ENCODE measurements at regions not wholly inside any gene's neighbourhood (a gene's known extent, or its start where the extent isn't known, plus 50 kb on each side); places are given as distances from the start of the nearest gene placed in this dataset.

GRCh38 chr7:155942226-155942950 lies 130.1 kb upstream of the SHH start:
- TF ChIP-seq EZH2phosphoT487 (IDR thresholded peaks at IDR 0.05; ENCODE audit: insufficient read depth, low read depth), result no peak
- TF ChIP-seq EZH2 (IDR thresholded peaks at IDR 0.05; ENCODE audit: insufficient read depth, poor library complexity, severe bottlenecking), result no peak
- no peak for DNase-seq
- Histone ChIP-seq H3K4me2 (ENCODE audit: unreplicated experiment) (no peak overlapping the region), H3F3A (ENCODE audit: insufficient read depth) (no peaks in the 10 kb centered on the region), H3K79me2 (ENCODE audit: insufficient read depth) (no peaks in the 10 kb centered on the region), H3K27me3 (replicated peaks; ENCODE audit: insufficient read depth) (no peaks in the 10 kb centered on the region), H4K20me1 (ENCODE audit: insufficient read depth) (no peaks in the 10 kb centered on the region), H3K4me1 (ENCODE audit: insufficient read depth) (no peaks in the 10 kb centered on the region), H3K27ac (no peak overlapping the region), H2AFZ (no peak overlapping the region), H3K4me3 (no peak overlapping the region), H3K9me2 (ENCODE audit: insufficient read depth) (no peaks in the 10 kb centered on the region), H3K9me3 (ENCODE audit: low read depth) (no peaks in the 10 kb centered on the region), H3K36me3 (ENCODE audit: low read depth) (no peaks in the 10 kb centered on the region), H3K9ac (no peak overlapping the region)
- in situ Hi-C loops (cut with MboI), result no loop called here
- WGBS, 2 experiments (ENCODE audit: low coverage in 1 of 2, low lambda C conversion rate in 2 of 2, missing lambda C conversion rate in 2 of 2), result 30 to 31% methylated on average over 20 of the region's 20 CpGs

- Histone ChIP-seq H3K27me3 (replicated peaks; ENCODE audit: insufficient read depth) (no peaks in the 10 kb centered on the region), H2AFZ (no peak overlapping the region), H3K9me3 (ENCODE audit: low read depth) (no peaks in the 10 kb centered on the region), H3K27ac (no peak overlapping the region), H3F3A (ENCODE audit: insufficient read depth) (no peaks in the 10 kb centered on the region), H3K9me2 (ENCODE audit: insufficient read depth) (no peaks in the 10 kb centered on the region), H4K20me1 (ENCODE audit: insufficient read depth) (no peaks in the 10 kb centered on the region), H3K4me3 (no peak overlapping the region), H3K79me2 (ENCODE audit: insufficient read depth) (no peaks in the 10 kb centered on the region), H3K4me1 (ENCODE audit: insufficient read depth) (no peaks in the 10 kb centered on the region), H3K36me3 (ENCODE audit: low read depth) (no peaks in the 10 kb centered on the region), H3K4me2 (ENCODE audit: unreplicated experiment) (no peak overlapping the region), H3K9ac (no peak overlapping the region)
- TF ChIP-seq EZH2phosphoT487 (IDR thresholded peaks at IDR 0.05; ENCODE audit: insufficient read depth, low read depth) (no peak), EZH2 (IDR thresholded peaks at IDR 0.05; ENCODE audit: insufficient read depth, poor library complexity, severe bottlenecking) (no peak)
- no peak for DNase-seq
- 1% methylated on average over 4 of the region's 4 CpGs for WGBS, 2 experiments (ENCODE audit: low coverage in 1 of 2, low lambda C conversion rate in 2 of 2, missing lambda C conversion rate in 2 of 2)
- in situ Hi-C loops (cut with MboI), result no loop called here
These were observed 129.4 kb upstream of the SHH start for GRCh38 chr7:155941688-155942087.

- in situ Hi-C loops (cut with MboI), result no loop called here
- Histone ChIP-seq H3K27ac (no peak overlapping the region), H3K27me3 (replicated peaks; ENCODE audit: insufficient read depth) (no peaks in the 10 kb centered on the region), H2AFZ (no peak overlapping the region), H3K4me1 (ENCODE audit: insufficient read depth) (no peaks in the 10 kb centered on the region), H3K4me3 (no peak overlapping the region), H3K36me3 (ENCODE audit: low read depth) (no peaks in the 10 kb centered on the region), H3K9me3 (ENCODE audit: low read depth) (no peaks in the 10 kb centered on the region), H3K4me2 (ENCODE audit: unreplicated experiment) (no peak overlapping the region), H3F3A (ENCODE audit: insufficient read depth) (no peaks in the 10 kb centered on the region), H4K20me1 (ENCODE audit: insufficient read depth) (no peaks in the 10 kb centered on the region), H3K79me2 (ENCODE audit: insufficient read depth) (no peaks in the 10 kb centered on the region), H3K9ac (no peak overlapping the region), H3K9me2 (ENCODE audit: insufficient read depth) (no peaks in the 10 kb centered on the region)
- no peak for TF ChIP-seq EZH2 (IDR thresholded peaks at IDR 0.05; ENCODE audit: insufficient read depth, poor library complexity, severe bottlenecking)
- TF ChIP-seq EZH2phosphoT487 (IDR thresholded peaks at IDR 0.05; ENCODE audit: insufficient read depth, low read depth), result no peak
- no peak for DNase-seq
These were observed 127.1 kb upstream of the SHH start for GRCh38 chr7:155939350-155939749.

GRCh38 chr7:155938129-155938528 lies 125.9 kb upstream of the SHH start:
- in situ Hi-C loops (cut with MboI), result no loop called here

GRCh38 chr7:155935726-155936125 lies 123.5 kb upstream of the SHH start:
- Histone ChIP-seq H3K9me3 (ENCODE audit: low read depth) (no peaks in the 10 kb centered on the region), H3K27ac (no peak overlapping the region), H3K4me1 (ENCODE audit: insufficient read depth) (no peaks in the 10 kb centered on the region), H4K20me1 (ENCODE audit: insufficient read depth) (no peaks in the 10 kb centered on the region), H3F3A (ENCODE audit: insufficient read depth) (no peaks in the 10 kb centered on the region), H3K4me3 (no peak overlapping the region), H3K79me2 (ENCODE audit: insufficient read depth) (no peaks in the 10 kb centered on the region), H3K9ac (no peak overlapping the region), H3K36me3 (ENCODE audit: low read depth) (no peaks in the 10 kb centered on the region), H2AFZ (no peak overlapping the region), H3K27me3 (replicated peaks; ENCODE audit: insufficient read depth) (no peaks in the 10 kb centered on the region), H3K9me2 (ENCODE audit: insufficient read depth) (no peaks in the 10 kb centered on the region), H3K4me2 (ENCODE audit: unreplicated experiment) (no peak overlapping the region)
- in situ Hi-C loops (cut with MboI), result no loop called here
- no peak for DNase-seq
- WGBS, 2 experiments (ENCODE audit: low coverage in 1 of 2, low lambda C conversion rate in 2 of 2, missing lambda C conversion rate in 2 of 2), result 4 to 10% methylated on average over 5 of the region's 5 CpGs
- no peak for TF ChIP-seq EZH2 (IDR thresholded peaks at IDR 0.05; ENCODE audit: insufficient read depth, poor library complexity, severe bottlenecking)
- no peak for TF ChIP-seq EZH2phosphoT487 (IDR thresholded peaks at IDR 0.05; ENCODE audit: insufficient read depth, low read depth)

More at GRCh38 chr7:155938129-155938528, 125.9 kb upstream of the SHH start:
- WGBS, 2 experiments (ENCODE audit: low coverage in 1 of 2, low lambda C conversion rate in 2 of 2, missing lambda C conversion rate in 2 of 2), result 0 to 2% methylated on average over 2 of the region's 2 CpGs
- no peaks in the 10 kb centered on the region for H3K9me3 ChIP-seq (ENCODE audit: low read depth)
- no peak overlapping the region for H3K9ac ChIP-seq
- no peaks in the 10 kb centered on the region for H3F3A ChIP-seq (ENCODE audit: insufficient read depth)
- no peaks in the 10 kb centered on the region for H3K79me2 ChIP-seq (ENCODE audit: insufficient read depth)
- H3K36me3 ChIP-seq (ENCODE audit: low read depth), result no peaks in the 10 kb centered on the region
- H3K4me1 ChIP-seq (ENCODE audit: insufficient read depth), result no peaks in the 10 kb centered on the region
- no peaks in the 10 kb centered on the region for H3K9me2 ChIP-seq (ENCODE audit: insufficient read depth)
- H3K27ac ChIP-seq, result no peak overlapping the region
- H2AFZ ChIP-seq, result no peak overlapping the region
- TF ChIP-seq EZH2phosphoT487 (IDR thresholded peaks at IDR 0.05; ENCODE audit: insufficient read depth, low read depth) (no peak), EZH2 (IDR thresholded peaks at IDR 0.05; ENCODE audit: insufficient read depth, poor library complexity, severe bottlenecking) (no peak)
- H3K4me3 ChIP-seq, result no peak overlapping the region
- no peak overlapping the region for H3K4me2 ChIP-seq (ENCODE audit: unreplicated experiment)
- no peak for DNase-seq
- no peaks in the 10 kb centered on the region for H4K20me1 ChIP-seq (ENCODE audit: insufficient read depth)
- no peaks in the 10 kb centered on the region for H3K27me3 ChIP-seq (replicated peaks; ENCODE audit: insufficient read depth)

Measured in GM23248 (cell line).